IPS-20b (cell line): ENCODE measurements at regions not wholly inside any gene's neighbourhood (a gene's known extent, or its start where the extent isn't known, plus 50 kb on each side); places are given as distances from the start of the nearest gene placed in this dataset.
"Not testable (repeated sequence)": the region's sequence is repeated elsewhere in the genome, so short reads cannot be mapped to it uniquely, and the experiment has no call there.

Experiments
- H3K27ac ChIP-seq: one replicate; pipeline ENCODE4 v1.5.1; 2013; ENCODE audit warnings: low read length
- H3K27me3 ChIP-seq: 2 replicates; pipeline ENCODE4 v1.6.1; 2013; ENCODE audit warnings: mild to moderate bottlenecking, low read length, inconsistent platforms; ENCODE audit not compliant: insufficient read depth
- H3K36me3 ChIP-seq: 2 replicates; pipeline ENCODE4 v1.6.1; 2013; ENCODE audit warnings: low read depth, mild to moderate bottlenecking, inconsistent platforms, low read length, moderate library complexity; ENCODE audit not compliant: insufficient read depth
- H3K4me1 ChIP-seq: 2 replicates; pipeline ENCODE4 v1.6.1; 2013; ENCODE audit warnings: mild to moderate bottlenecking, control low read depth, inconsistent platforms, low read length, moderate library complexity; ENCODE audit not compliant: insufficient read depth
- H3K4me3 ChIP-seq: 2 replicates; pipeline ENCODE4 v1.5.1; 2013; ENCODE audit warnings: mild to moderate bottlenecking, low read length, inconsistent platforms
- H3K9ac ChIP-seq: 2 replicates; pipeline ENCODE4 v1.6.1; 2013; ENCODE audit warnings: low read depth, mild to moderate bottlenecking, inconsistent platforms, low read length, moderate library complexity
- H3K9me3 ChIP-seq: 2 replicates; pipeline ENCODE4 v1.6.1; 2013; ENCODE audit warnings: mild to moderate bottlenecking, low read depth, low read length, inconsistent platforms; ENCODE audit not compliant: insufficient read depth

DNA sequence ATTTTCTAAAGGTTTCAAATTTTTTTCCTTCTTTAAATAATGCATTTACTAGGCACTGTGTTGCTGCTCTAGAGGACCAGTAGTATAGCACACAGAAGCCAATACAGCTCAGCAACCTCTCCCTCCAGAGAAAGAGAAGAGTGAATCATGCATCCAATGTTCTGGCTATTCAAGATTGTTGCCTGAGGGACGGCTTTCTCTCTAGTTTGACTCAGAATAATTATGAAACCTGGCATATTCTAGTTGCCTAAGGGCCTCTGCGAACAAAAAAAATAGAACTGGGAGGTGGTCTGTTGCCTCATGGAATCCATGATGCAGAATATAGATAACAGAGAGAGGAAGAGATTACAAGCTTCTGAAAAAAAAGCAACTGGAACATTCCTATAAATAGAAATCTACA is 1233.3 kb upstream of the PABPC4L start:
- Histone ChIP-seq H3K4me1 (no peaks in the 10 kb centered on the region), H3K36me3 (no peaks in the 10 kb centered on the region), H3K27me3 (no peaks in the 10 kb centered on the region), H3K9ac (no peak overlapping the region), H3K4me3 (no peak overlapping the region), H3K27ac (no peak overlapping the region), H3K9me3 (no peaks in the 10 kb centered on the region)

DNA sequence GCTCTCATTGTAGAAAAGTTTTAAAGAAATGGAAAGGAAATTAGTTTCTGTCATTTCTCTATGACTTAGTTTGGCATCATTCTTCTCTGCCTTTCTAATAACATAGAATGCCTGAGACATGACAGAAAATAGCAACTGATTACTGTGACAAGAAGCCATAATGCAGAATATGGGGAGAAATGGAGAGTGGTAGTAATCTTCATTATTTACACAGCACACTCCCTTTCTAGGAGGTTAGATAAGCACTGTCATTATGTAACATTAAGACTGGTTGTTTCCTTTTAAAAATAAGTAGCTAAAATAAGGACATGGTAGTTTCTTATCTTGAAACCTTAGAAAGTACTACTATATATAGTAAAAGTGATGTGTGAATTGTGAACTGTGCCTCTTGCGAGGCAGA is 1227.9 kb upstream of the PABPC4L start:
- H3K36me3 ChIP-seq = no peaks in the 10 kb centered on the region
- H3K9me3 ChIP-seq = no peaks in the 10 kb centered on the region
- no peak overlapping the region for H3K9ac ChIP-seq
- H3K4me1 ChIP-seq = no peaks in the 10 kb centered on the region
- no peak overlapping the region for H3K27ac ChIP-seq
- no peak overlapping the region for H3K4me3 ChIP-seq
- H3K27me3 ChIP-seq = no peaks in the 10 kb centered on the region

DNA sequence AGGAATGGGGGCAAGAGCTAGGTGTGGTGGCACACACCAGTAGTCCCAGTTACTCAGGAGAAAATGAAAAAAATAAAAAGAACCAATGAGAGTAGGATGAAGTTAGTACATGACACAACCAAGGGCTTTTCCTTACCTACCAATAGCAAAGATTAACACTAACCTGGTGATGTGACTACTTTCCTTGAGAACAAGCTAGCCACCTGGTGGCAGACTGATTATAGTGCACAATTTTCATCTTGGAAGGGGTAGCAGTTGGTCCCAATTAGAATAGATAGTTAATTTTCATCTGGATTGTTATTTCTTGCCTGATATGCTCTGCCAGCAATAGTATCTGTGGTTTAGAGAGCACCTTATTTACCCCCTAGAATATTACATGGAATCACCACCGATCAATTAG is 1216.8 kb upstream of the PABPC4L start:
- H3K9ac ChIP-seq = no peak overlapping the region
- H3K4me1 ChIP-seq = no peaks in the 10 kb centered on the region
- H3K4me3 ChIP-seq = no peak overlapping the region
- no peaks in the 10 kb centered on the region for H3K36me3 ChIP-seq
- H3K27me3 ChIP-seq = no peaks in the 10 kb centered on the region
- no peak overlapping the region for H3K27ac ChIP-seq
- H3K9me3 ChIP-seq = no peaks in the 10 kb centered on the region

DNA sequence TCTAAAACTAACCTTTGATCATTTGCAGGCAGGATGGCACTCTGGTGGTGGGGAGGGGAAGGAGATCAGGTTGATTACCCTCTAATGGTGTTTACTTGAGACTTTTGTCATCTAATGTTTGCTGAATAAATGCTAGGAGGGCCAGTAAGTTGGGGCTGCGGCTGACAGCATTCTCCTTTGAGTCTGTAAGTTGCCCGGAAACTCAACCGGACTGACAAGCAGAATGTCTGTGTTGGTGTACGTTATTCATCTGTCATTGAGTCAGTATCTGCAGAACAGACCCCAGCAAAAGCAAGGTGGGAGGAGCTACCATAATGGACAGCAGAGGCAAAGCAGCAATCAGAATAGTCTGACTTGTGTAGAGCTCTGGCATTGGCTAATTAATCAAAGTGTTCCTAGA is 1210.6 kb upstream of the PABPC4L start:
- Histone ChIP-seq H3K36me3 (no peaks in the 10 kb centered on the region), H3K27me3 (no peaks in the 10 kb centered on the region), H3K9me3 (no peaks in the 10 kb centered on the region), H3K4me1 (no peaks in the 10 kb centered on the region), H3K9ac (no peak overlapping the region), H3K27ac (no peak overlapping the region), H3K4me3 (no peak overlapping the region)

DNA sequence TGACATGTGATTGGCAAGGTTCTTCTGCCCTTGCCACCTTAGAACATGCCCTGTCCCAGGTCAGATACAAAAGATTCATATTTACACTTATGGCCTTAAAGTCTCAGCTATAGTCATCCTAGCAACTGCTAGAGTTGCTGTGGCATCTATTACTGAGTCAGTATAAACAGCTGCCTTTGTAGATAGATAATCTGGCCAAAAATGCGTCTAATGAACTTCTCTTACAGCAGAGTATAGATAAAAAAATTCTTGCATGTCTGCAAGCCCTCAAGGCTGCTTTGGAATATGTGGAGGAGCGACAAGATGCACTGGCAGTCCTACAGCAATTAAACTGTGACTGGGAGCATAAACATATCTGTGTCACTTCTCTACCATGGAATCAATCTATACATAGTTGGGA is 1209.7 kb upstream of the PABPC4L start:
- Histone ChIP-seq H3K4me3 (no peak overlapping the region), H3K4me1 (no peaks in the 10 kb centered on the region), H3K9me3 (0 out of 2 replicates have a peak, but pooled peaks cover 2% of the 10 kb centered on the region), H3K36me3 (no peaks in the 10 kb centered on the region), H3K27ac (no peak overlapping the region), H3K27me3 (no peaks in the 10 kb centered on the region), H3K9ac (no peak overlapping the region)

DNA sequence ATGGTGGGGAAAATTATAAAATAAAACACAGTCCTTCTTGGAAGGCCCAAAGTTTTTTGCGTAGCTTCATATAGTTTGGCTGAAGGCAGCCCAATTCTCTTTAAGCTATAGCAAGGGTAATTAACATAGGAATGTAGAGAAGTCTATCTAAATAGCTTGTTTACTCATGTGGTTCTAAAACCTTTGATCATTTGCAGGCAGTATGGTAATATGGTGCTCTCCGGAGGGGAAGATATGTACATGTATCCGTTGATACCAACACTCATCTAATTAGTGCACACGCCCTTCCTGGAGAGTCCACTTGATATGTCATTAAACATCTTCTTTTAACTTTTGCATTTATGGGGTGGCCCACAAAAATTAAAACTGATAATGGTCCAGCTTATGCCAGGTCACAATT is 1207.7 kb upstream of the PABPC4L start:
- H3K27me3 ChIP-seq, H3K9ac ChIP-seq, H3K36me3 ChIP-seq, H3K27ac ChIP-seq, H3K4me1 ChIP-seq, H3K4me3 ChIP-seq: not testable (repeated sequence)
- H3K9me3 ChIP-seq = peaks cover 18% of the 10 kb centered on the region; the same call in 1 of the 2 replicates

DNA sequence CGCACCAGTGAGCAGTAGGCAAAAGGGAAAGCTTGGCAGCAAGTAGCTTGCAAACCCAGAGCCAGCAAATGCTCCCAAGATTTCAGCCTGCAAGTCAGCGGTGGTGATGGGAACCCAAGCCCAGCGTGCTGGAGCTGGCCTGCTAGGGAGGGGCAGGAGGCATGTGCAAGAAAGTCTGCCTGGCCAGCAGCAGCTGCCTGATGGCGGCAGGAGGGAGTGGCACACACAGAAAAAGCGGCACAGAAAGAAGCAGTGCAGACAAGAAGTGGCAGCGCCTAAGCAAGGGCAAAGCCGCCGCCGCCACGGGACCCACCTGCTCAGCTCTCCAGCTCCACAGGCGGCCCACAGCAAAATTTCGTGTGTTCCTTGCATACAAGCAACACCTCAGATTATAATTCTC is 1206.5 kb upstream of the PABPC4L start:
- Histone ChIP-seq H3K27ac (no peak overlapping the region), H3K36me3 (no peaks in the 10 kb centered on the region), H3K4me3 (no peak overlapping the region), H3K4me1 (no peaks in the 10 kb centered on the region), H3K9ac (no peak overlapping the region), H3K9me3 (peaks cover 18% of the 10 kb centered on the region; the same call in 1 of the 2 replicates), H3K27me3 (no peaks in the 10 kb centered on the region)

DNA sequence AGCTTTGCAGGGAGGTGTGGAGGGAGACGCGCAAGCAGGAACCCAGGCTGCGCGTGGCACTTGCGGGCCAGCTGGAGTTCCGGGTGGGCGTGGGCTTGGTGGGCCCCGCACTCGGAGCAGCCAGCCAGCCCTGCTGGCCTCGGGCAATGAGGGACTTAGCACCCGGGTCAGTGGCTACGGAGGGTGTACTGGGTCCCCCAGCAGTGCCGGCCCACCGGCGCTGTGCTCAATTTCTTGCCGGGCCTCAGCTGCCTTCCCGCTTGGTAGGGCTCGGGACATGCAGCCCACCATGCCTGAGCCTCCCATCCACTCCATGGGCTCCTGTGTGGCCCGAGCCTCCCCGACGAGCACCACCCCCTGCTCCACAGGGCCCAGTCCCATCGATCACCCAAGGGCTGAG is 1205.0 kb upstream of the PABPC4L start:
- H3K4me3 ChIP-seq = not testable (repeated sequence)

DNA sequence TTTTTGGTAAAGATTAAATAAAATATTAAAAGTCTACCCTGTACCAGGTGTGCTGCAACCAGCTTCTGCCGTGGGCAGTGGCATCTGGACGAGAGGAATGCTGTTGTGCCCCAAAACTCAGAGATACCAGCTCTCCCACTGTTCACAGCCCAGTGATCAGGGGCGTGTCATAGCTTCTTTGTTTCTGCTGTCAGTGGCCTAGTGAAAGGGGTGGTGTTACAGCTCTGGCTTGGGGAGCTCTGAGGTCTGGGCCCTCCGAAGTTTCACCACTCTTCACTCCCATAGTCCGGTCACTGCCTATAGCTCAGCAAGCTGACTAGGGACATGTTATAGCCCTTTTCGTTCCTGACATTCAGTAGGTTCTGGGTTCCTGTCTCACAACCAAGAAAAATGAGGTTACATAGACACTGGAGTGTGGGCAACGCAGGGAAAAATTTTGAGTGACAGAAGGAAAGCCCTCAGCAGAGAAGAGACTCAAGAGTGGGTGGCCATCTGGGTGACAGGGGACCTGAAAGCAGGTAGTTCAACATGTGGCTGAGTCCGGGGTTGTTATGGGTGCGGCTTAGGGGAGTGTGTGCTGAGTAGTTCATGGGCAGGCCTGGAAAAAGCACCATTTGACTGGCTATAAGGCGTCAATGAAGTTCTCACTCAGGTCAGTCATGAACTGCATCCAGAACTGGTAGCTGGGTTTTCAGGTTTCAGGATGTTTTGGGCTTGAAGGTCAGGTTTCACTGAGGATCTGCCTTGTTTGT is 1184.4 kb upstream of the PABPC4L start:
- Histone ChIP-seq H3K27me3 (no peaks in the 10 kb centered on the region), H3K4me1 (peaks cover 25% of the 10 kb centered on the region; the same call in 1 of the 2 replicates), H3K4me3 (no peak overlapping the region), H3K9me3 (peaks cover 7% of the 10 kb centered on the region), H3K27ac (no peak overlapping the region), H3K9ac (no peak overlapping the region), H3K36me3 (no peaks in the 10 kb centered on the region)

More for the DNA sequence above, 1205.0 kb upstream of the PABPC4L start:
- H3K4me1 ChIP-seq, H3K27me3 ChIP-seq, H3K27ac ChIP-seq, H3K9ac ChIP-seq, H3K36me3 ChIP-seq: not testable (repeated sequence)
- H3K9me3 ChIP-seq = peaks cover 18% of the 10 kb centered on the region; the same call in 1 of the 2 replicates

DNA sequence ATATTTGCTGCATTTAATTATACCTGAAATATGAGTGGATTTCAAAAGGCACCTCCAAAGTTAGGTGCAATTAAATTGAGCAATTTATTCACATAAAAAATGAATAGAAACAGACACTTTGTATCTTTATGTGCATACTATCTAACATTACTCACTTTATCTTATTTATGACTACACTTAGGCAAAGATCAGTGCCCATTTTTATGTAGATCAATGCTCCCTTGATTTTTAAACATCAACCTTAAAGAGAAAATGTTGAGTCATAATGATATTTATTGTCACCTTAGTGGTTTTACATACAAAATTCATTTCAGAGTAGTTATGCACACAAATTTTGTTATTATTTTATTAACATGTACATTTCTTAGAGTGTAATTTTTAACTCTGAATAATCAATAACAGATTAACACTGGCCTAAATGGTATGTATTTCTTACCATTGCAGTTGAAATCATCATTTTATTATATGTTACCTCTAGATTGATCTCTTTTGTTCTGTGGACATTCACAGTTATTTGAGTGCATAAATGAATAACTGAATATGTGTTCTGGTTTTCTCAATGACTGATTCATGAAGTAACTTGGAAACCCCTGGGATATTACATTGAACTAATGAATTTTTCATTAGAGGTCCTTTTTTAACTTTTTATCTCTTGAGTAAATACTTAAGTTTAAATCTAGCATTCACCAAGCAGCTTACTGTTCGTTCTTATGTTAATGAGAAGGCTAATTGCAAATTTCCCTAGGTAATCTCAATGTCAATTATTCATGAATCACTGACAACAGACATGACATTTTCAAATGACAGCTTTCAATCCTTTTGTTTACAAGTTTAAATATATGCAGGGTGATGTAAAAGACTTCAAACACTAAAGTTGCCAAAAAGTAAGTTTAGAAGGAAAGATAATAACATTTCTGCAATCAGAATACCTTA is 1182.0 kb upstream of the PABPC4L start:
- no peak overlapping the region for H3K9ac ChIP-seq
- no peak overlapping the region for H3K27ac ChIP-seq
- no peaks in the 10 kb centered on the region for H3K9me3 ChIP-seq
- H3K4me1 ChIP-seq = peaks cover 25% of the 10 kb centered on the region; the same call in 1 of the 2 replicates
- no peaks in the 10 kb centered on the region for H3K27me3 ChIP-seq
- H3K4me3 ChIP-seq = no peak overlapping the region
- no peaks in the 10 kb centered on the region for H3K36me3 ChIP-seq

DNA sequence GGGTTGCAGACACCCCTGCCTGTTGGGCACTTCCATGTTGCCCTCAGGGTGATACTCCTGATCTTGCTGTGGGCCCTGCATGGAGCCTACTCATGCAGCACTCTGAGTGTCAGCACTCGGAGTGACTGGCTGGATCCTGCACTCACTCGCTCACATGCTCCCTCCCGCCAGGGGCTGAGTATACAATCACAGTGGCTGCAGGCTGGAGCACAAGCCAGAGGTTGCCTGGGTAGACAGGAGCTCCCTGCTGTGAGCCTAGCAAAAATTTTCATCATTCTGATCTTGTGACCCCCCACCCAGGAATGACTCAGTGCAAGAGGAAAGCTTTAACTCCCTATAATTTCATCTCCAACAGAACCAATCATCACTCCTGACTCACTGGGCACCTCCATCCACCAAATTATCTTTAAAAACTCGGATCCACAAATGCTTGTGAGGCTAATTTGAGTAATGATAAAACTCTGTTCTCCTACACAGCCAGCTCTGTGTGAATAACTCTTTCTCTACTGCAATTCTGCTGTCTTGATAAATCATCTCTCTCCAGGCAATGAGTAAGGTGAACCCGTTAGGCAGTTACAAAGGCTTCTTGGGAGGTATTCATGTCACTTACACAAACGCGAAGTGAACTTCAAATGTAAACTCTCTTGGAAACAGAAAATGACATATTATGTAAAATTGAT is 1180.8 kb upstream of the PABPC4L start:
- H3K36me3 ChIP-seq = no peaks in the 10 kb centered on the region
- no peaks in the 10 kb centered on the region for H3K27me3 ChIP-seq
- no peak overlapping the region for H3K27ac ChIP-seq
- H3K9ac ChIP-seq = no peak overlapping the region
- H3K9me3 ChIP-seq = no peaks in the 10 kb centered on the region
- H3K4me1 ChIP-seq = peaks cover 25% of the 10 kb centered on the region; the same call in 1 of the 2 replicates
- no peak overlapping the region for H3K4me3 ChIP-seq
